Naive B cell (primary cell): ENCODE measurements at regions not wholly inside any gene's neighbourhood (a gene's known extent, or its start where the extent isn't known, plus 50 kb on each side); places are given as distances from the start of the nearest gene placed in this dataset.
A peak's percentile ranks its signal among the peaks of the same experiment; 100 is the strongest.

Source experiments
- ATAC-seq, 2 donors: fragments of 150-1000 bp; cut with Tn5 transposase; 2 replicates each; pipeline ENCODE4 v1.10.0; 2021; ENCODE audit warnings: low read depth in 2 of 2, mild to moderate bottlenecking in 2 of 2, moderate library complexity in 2 of 2
- DNase-seq: peaks from one replicate; pipeline ENCODE4 v3.0.0; 2022
- H3K27ac Mint-ChIP-seq, 6 donors: one replicate each; pipeline ENCODE4 v1.8.0; 2020 to 2022; ENCODE audit warnings: mild to moderate bottlenecking in 6 of 6, mixed read lengths in 6 of 6, moderate library complexity in 5 of 6, inconsistent platforms in 2 of 6
- H3K27me3 Mint-ChIP-seq, 3 donors: one replicate each; pipeline ENCODE4 v1.8.0; 2021 to 2022; ENCODE audit warnings: mixed read lengths in 3 of 3, mild to moderate bottlenecking in 1 of 3
- H3K36me3 Mint-ChIP-seq, 2 donors: one replicate each; pipeline ENCODE4 v1.8.0; 2020 to 2022; ENCODE audit warnings: mixed read lengths in 2 of 2, inconsistent platforms in 1 of 2, mild to moderate bottlenecking in 1 of 2
- H3K4me1 Mint-ChIP-seq, 3 donors: one replicate each; pipeline ENCODE4 v1.8.0; 2020 to 2022; ENCODE audit warnings: mixed read lengths in 3 of 3, inconsistent platforms in 1 of 3, mild to moderate bottlenecking in 1 of 3, moderate library complexity in 1 of 3
- H3K4me3 Mint-ChIP-seq, 8 donors: one replicate each; pipeline ENCODE4 v1.8.0; 2020 to 2022; ENCODE audit warnings: mild to moderate bottlenecking in 8 of 8, mixed read lengths in 8 of 8, moderate library complexity in 8 of 8, inconsistent platforms in 2 of 8
- H3K9me3 Mint-ChIP-seq, 7 donors: one replicate each; pipeline ENCODE4 v1.8.0; 2020 to 2022; ENCODE audit warnings: mixed read lengths in 7 of 7, mild to moderate bottlenecking in 5 of 7, inconsistent platforms in 2 of 7, moderate library complexity in 1 of 7

DNA sequence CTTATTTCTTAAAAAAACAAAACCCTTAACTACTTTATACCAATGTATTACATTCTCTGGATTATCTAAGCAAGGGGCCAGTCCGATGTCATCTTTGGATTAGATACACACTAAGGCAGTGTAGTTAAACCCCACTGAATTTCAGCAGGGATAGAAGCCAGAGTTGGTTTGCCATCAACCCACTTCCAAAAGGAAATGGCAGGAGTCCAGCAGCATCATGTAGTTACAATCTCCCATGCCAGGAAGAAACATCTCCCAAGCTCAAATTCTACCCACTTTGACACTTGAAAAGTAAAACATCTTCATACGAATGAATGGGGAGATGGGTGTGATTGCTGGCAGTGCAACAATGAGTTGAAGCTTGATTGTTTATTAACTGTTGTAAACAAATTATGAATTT lies 203.5 kb upstream of the PLXNC1 start:
- no peak for ATAC-seq
- DNase-seq: no peak
- Mint-ChIP-seq H3K4me1 (no peaks in the 10 kb centered on the region), H3K27ac (no peak overlapping the region), H3K4me3 (no peak overlapping the region), H3K9me3 (peaks cover 3 to 10% (median 5%) of the 10 kb centered on the region in 7 donors), H3K36me3 (peaks cover 0 to 7% of the 10 kb centered on the region in 2 donors), H3K27me3 (peaks cover 0 to 15% (median 4%) of the 10 kb centered on the region in 3 donors)

- Mint-ChIP-seq H3K4me3 (no peak overlapping the region), H3K4me1 (no peaks in the 10 kb centered on the region), H3K36me3 (peaks cover 0 to 9% of the 10 kb centered on the region in 2 donors), H3K27ac (no peak overlapping the region), H3K9me3 (peaks cover 3 to 14% (median 5%) of the 10 kb centered on the region in 7 donors), H3K27me3 (peaks cover 0 to 15% (median 4%) of the 10 kb centered on the region in 3 donors)
- no peak for ATAC-seq
- no peak for DNase-seq
Observed at GRCh38 chr12:93946542-93947150, 201.7 kb upstream of the PLXNC1 start.

GRCh38 chr12:93947486-93947885 lies 200.9 kb upstream of the PLXNC1 start:
- Mint-ChIP-seq H3K36me3 (peaks cover 0 to 9% of the 10 kb centered on the region in 2 donors), H3K4me1 (no peaks in the 10 kb centered on the region), H3K9me3 (peaks cover 3 to 14% (median 4%) of the 10 kb centered on the region in 7 donors), H3K27ac (no peak overlapping the region), H3K4me3 (no peak overlapping the region), H3K27me3 (peaks cover 0 to 15% (median 4%) of the 10 kb centered on the region in 3 donors)
- DNase-seq (no peak), ATAC-seq (no peak)

DNA sequence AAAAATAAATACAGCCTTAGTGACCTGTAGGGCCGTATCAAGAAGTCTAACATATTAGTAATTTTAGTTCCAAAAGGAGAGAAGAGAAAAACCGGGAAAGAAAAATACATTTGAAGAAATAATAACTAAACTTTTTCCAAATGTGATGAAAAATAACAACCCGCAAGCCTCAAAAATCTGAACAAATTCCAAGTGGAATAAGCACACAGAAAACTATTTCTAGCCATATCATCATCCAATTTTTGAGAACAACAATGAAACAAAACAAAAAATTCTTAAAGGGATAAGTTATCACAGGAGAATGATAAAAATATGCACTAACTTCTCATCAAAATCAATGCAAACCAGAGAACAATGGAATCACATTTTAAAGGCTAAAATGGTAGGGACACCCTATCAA lies 198.1 kb upstream of the PLXNC1 start:
- no peak overlapping the region for H3K4me3 Mint-ChIP-seq
- H3K36me3 Mint-ChIP-seq: peaks cover 0 to 9% of the 10 kb centered on the region in 2 donors
- ATAC-seq (no peak), DNase-seq (no peak)
- H3K27me3 Mint-ChIP-seq: peaks cover 0 to 15% (median 4%) of the 10 kb centered on the region in 3 donors
- H3K9me3 Mint-ChIP-seq: peaks cover 3 to 18% (median 6%) of the 10 kb centered on the region in 7 donors
- H3K4me1 Mint-ChIP-seq: no peaks in the 10 kb centered on the region
- no peak overlapping the region for H3K27ac Mint-ChIP-seq

DNA sequence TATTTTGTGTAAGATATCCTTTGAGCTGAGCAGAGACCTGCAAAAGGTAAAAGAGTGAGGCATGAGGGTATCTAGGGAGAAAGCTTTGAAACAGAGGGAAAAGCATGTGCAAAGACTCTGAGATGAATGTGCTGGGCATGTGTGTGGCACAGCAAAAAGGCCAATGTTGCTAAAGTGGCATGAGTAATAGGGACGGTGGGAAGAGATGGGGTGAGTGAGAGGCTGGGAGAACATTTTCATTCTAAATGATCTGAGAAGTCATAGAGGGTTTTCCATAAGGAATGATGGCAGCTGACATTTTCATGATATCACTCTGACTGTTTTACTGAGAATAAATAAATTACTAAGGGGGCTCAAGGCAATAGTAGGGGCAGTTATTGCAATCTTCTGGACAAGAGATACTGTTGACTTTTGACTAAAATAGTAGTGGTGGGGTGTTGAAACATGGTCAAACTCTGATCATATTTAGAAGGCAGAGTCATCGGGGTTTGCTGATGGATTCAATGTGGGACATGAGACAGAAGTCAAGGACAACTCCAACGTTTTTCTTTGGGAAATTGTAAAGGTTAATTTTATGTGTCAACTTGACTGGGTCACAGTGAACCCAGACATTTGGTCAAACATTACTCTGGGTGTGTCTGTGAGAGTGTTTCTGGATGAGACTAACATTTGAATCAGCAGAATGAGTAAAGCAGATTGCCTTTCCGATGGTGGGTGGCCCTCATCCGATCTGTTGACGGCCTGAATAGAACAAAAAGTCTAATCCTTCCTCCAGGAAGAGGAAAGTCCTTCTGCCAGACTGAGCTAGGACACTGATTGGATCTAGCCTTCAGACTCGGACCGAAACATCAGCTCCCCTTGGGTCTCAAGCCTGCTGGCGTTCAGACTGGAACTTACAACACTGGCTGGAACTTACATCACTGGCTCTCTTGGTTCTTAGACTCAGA lies 193.9 kb upstream of the PLXNC1 start:
- peaks cover 9 to 37% (median 17%) of the 10 kb centered on the region in 7 donors for H3K9me3 Mint-ChIP-seq
- ATAC-seq: no peak
- peaks cover 0 to 4% (median 0%) of the 10 kb centered on the region in 3 donors for H3K27me3 Mint-ChIP-seq
- H3K27ac Mint-ChIP-seq: peak overlapping the region in 1 of 6 donors; percentile 0
- H3K36me3 Mint-ChIP-seq: peaks cover 0 to 7% of the 10 kb centered on the region in 2 donors
- DNase-seq: no peak
- H3K4me3 Mint-ChIP-seq: peak overlapping the region in 1 of 8 donors; percentile 15
- H3K4me1 Mint-ChIP-seq: no peaks in the 10 kb centered on the region

GRCh38 chr12:93956551-93956950 lies 191.8 kb upstream of the PLXNC1 start:
- no peaks in the 10 kb centered on the region for H3K4me1 Mint-ChIP-seq
- H3K4me3 Mint-ChIP-seq: no peak overlapping the region
- DNase-seq: no peak
- no peaks in the 10 kb centered on the region for H3K27me3 Mint-ChIP-seq
- peaks cover 6 to 32% (median 13%) of the 10 kb centered on the region in 7 donors for H3K9me3 Mint-ChIP-seq
- H3K27ac Mint-ChIP-seq: no peak overlapping the region
- no peaks in the 10 kb centered on the region for H3K36me3 Mint-ChIP-seq
- no peak for ATAC-seq

- Mint-ChIP-seq H3K4me1 (no peaks in the 10 kb centered on the region), H3K27me3 (no peaks in the 10 kb centered on the region), H3K9me3 (peaks cover 6 to 32% (median 13%) of the 10 kb centered on the region in 7 donors), H3K4me3 (no peak overlapping the region), H3K36me3 (no peaks in the 10 kb centered on the region), H3K27ac (no peak overlapping the region)
- ATAC-seq: no peak
- DNase-seq: no peak
Observed at GRCh38 chr12:93957168-93957567, 191.2 kb upstream of the PLXNC1 start.

GRCh38 chr12:93957870-93958269 lies 190.5 kb upstream of the PLXNC1 start:
- H3K36me3 Mint-ChIP-seq: no peaks in the 10 kb centered on the region
- H3K4me3 Mint-ChIP-seq: no peak overlapping the region
- H3K9me3 Mint-ChIP-seq: peaks cover 6 to 32% (median 13%) of the 10 kb centered on the region in 7 donors
- ATAC-seq (no peak), DNase-seq (no peak)
- H3K4me1 Mint-ChIP-seq: no peaks in the 10 kb centered on the region
- H3K27me3 Mint-ChIP-seq: no peaks in the 10 kb centered on the region
- H3K27ac Mint-ChIP-seq: no peak overlapping the region

DNA sequence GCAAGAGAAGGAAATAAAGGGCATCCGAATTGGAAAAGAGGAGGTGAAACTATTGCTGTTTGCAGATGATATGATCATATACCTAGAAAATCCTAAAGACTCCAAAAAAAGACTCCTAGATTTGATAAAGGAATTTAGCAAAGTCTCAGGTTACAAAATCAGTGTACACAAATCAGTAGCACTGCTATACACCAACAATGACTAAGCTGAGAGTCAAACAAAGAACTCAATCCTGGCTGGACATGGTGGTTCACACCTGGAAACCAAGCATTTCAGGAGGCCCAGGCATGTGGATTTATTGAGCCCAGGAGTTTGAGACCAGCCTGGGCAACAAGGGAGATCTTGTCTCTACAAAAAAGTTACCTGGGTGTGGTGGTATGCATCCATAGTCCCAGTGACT lies 188.7 kb upstream of the PLXNC1 start:
- H3K9me3 Mint-ChIP-seq: peaks cover 6 to 32% (median 12%) of the 10 kb centered on the region in 7 donors

DNA sequence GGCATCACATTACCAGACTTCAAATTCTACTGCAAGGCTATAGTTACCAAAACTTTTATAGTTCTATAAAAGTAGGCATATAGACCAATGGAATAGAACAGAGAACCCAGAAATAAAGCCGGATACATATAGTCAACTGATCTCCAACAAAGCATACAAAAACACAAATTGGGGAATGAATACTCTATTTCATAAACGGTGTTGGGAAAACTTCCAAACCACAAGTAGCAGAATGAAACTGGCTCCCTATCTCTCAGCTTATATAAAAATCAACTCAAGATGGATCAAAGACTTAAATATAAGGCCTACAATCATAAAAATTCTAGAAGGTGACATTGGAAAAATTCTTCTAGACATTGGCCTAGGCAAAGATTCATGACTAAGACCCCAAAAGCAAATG lies 187.9 kb upstream of the PLXNC1 start:
- DNase-seq (no peak), ATAC-seq (no peak)
- Mint-ChIP-seq H3K36me3 (no peaks in the 10 kb centered on the region), H3K27ac (no peak overlapping the region), H3K4me1 (no peaks in the 10 kb centered on the region), H3K27me3 (peaks cover 0 to 4% (median 0%) of the 10 kb centered on the region in 3 donors), H3K9me3 (peaks cover 6 to 26% (median 11%) of the 10 kb centered on the region in 7 donors), H3K4me3 (no peak overlapping the region)

More for the DNA sequence above, 188.7 kb upstream of the PLXNC1 start:
- no peaks in the 10 kb centered on the region for H3K36me3 Mint-ChIP-seq
- H3K4me1 Mint-ChIP-seq: no peaks in the 10 kb centered on the region
- no peaks in the 10 kb centered on the region for H3K27me3 Mint-ChIP-seq
- no peak for DNase-seq
- ATAC-seq: no peak
- H3K4me3 Mint-ChIP-seq: no peak overlapping the region
- no peak overlapping the region for H3K27ac Mint-ChIP-seq

- no peak for ATAC-seq
- Mint-ChIP-seq H3K27ac (no peak overlapping the region), H3K4me3 (no peak overlapping the region), H3K27me3 (peaks cover 3 to 7% (median 5%) of the 10 kb centered on the region in 3 donors), H3K4me1 (no peaks in the 10 kb centered on the region), H3K9me3 (peaks cover 0 to 8% (median 0%) of the 10 kb centered on the region in 7 donors), H3K36me3 (no peaks in the 10 kb centered on the region)
- no peak for DNase-seq
Observed at GRCh38 chr12:93962336-93962735, 186.0 kb upstream of the PLXNC1 start.

DNA sequence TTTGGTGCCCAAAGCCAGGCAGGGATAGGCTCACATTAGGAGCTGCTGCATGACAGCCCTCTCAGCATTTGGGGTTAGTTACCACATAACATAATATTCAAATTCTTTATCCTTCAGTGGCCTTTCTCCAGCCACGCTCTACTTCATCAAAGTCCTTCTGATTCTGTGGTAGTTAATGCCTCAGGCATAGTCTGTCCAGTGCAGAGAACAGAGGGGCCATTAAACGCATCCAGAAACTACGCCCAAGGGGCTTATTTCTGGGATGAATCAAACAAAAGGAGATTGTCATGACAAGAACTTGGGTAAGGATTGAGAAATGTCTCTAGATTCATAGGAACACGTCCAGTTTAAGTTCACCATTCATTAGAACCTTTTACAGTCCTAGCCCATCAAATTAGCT lies 183.4 kb upstream of the PLXNC1 start:
- no peak overlapping the region for H3K4me3 Mint-ChIP-seq
- no peaks in the 10 kb centered on the region for H3K36me3 Mint-ChIP-seq
- no peak for ATAC-seq
- peaks cover 10 to 14% (median 13%) of the 10 kb centered on the region in 3 donors for H3K27me3 Mint-ChIP-seq
- H3K27ac Mint-ChIP-seq: no peak overlapping the region
- H3K4me1 Mint-ChIP-seq: no peaks in the 10 kb centered on the region
- no peak for DNase-seq
- peaks cover 0 to 4% (median 0%) of the 10 kb centered on the region in 7 donors for H3K9me3 Mint-ChIP-seq

DNA sequence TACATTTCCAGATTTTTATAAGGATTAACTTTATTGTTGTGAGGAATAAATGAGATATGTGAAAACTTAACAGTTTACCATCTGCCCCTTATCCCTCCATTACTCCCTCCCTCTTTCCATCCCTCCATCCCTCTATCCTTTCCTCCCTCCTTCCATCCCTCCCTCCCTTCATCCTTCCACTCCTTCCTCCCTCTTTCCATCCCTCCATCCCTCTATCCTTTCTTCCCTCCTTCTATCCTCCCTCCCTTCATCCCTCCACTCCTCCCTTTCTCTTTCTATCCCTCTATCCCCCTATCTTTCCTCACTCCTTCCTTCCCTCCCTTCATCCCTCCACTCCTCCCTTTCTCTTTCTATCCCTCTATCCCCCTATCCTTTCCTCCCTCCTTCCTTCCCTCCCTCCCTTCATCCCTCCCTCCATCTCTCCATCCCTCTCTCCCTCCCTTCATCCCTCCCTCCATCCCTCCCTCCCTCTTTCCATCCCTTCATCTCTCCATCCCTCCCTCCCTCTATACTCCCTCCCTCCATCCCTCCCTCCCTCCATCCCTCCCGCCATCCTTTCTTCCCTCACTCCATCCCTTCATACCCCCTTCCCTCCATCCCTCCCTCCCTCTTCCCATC lies 181.8 kb upstream of the PLXNC1 start:
- Mint-ChIP-seq H3K36me3 (peaks cover 0 to 7% of the 10 kb centered on the region in 2 donors), H3K27me3 (peaks cover 18 to 25% (median 18%) of the 10 kb centered on the region in 3 donors), H3K9me3 (peaks cover 0 to 3% (median 0%) of the 10 kb centered on the region in 7 donors), H3K4me1 (no peaks in the 10 kb centered on the region), H3K27ac (no peak overlapping the region), H3K4me3 (no peak overlapping the region)
- ATAC-seq (no peak), DNase-seq (no peak)
